ENCODE measurements at regions not wholly inside any gene's neighbourhood (a gene's known extent, or its start where the extent isn't known, plus 50 kb on each side); places are given as distances from the start of the nearest gene placed in this dataset.

GRCh38 chr20:55919956-55920355, 85.4 kb downstream of the CBLN4 start:
- Mint-ChIP-seq H3K4me3 (ENCODE audit: unreplicated experiment) (no peak overlapping the region), H3K27ac (ENCODE audit: unreplicated experiment) (no peak overlapping the region), H3K27me3 (ENCODE audit: low read depth) (no peaks in the 10 kb centered on the region), H3K36me3 (ENCODE audit: low read depth) (no peaks in the 10 kb centered on the region), H3K4me1 (ENCODE audit: low read depth) (no peaks in the 10 kb centered on the region), H3K9me3 (ENCODE audit: low read depth) (peaks cover 58% of the 10 kb centered on the region)
- TF ChIP-seq, protein P1, sequence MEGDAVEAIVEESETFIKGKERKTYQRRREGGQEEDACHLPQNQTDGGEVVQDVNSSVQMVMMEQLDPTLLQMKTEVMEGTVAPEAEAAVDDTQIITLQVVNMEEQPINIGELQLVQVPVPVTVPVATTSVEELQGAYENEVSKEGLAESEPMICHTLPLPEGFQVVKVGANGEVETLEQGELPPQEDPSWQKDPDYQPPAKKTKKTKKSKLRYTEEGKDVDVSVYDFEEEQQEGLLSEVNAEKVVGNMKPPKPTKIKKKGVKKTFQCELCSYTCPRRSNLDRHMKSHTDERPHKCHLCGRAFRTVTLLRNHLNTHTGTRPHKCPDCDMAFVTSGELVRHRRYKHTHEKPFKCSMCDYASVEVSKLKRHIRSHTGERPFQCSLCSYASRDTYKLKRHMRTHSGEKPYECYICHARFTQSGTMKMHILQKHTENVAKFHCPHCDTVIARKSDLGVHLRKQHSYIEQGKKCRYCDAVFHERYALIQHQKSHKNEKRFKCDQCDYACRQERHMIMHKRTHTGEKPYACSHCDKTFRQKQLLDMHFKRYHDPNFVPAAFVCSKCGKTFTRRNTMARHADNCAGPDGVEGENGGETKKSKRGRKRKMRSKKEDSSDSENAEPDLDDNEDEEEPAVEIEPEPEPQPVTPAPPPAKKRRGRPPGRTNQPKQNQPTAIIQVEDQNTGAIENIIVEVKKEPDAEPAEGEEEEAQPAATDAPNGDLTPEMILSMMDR (IDR thresholded peaks at IDR 0.05), result no peak
- DNase-seq (ENCODE audit: low spot score), result no peak

DNA sequence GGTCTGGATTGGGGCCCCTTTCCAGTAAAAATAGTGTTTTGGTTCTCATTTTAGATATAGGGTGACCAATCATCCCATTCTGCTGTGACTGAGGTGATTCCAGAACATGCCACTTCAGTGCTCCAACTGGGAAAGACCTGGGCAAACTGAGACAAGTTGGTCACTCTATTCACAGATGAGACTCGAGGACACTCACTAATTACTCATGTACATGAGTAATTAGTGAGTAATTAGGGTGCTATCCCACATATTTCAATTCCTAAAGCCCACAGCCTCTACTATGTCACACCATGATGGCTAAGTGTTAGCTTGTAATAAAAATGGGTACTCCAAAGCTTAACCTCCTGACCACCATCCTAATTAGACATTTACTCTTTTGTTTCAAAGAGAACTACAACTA, 86.0 kb downstream of the CBLN4 start:
- H3K36me3 Mint-ChIP-seq (ENCODE audit: low read depth), result no peaks in the 10 kb centered on the region

DNA sequence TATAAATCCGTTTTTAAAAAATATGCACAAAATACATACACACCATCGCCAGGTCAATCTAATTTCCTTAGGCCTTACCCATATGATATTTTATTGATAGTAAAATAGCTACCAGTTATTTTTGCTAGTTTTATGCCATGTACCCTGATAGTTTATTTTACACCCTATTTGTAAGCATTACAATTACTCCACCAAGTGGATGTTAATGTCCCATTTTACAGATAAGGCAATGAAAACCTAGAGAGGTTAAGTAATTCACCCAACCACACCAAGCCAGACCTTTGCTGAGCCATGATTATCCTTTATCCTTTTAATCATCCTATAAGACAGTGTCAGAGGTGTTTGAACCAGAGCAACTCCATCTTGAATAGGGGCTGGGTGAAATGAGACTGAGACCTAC, 86.8 kb downstream of the CBLN4 start:
- no peaks in the 10 kb centered on the region for H3K4me1 Mint-ChIP-seq (ENCODE audit: low read depth)
- no peak for DNase-seq (ENCODE audit: low spot score)
- H3K27ac Mint-ChIP-seq (ENCODE audit: unreplicated experiment), result no peak overlapping the region
- H3K9me3 Mint-ChIP-seq (ENCODE audit: low read depth), result peaks cover 61% of the 10 kb centered on the region
- H3K27me3 Mint-ChIP-seq (ENCODE audit: low read depth), result no peaks in the 10 kb centered on the region
- H3K36me3 Mint-ChIP-seq (ENCODE audit: low read depth), result no peaks in the 10 kb centered on the region
- TF ChIP-seq, protein P1 (IDR thresholded peaks at IDR 0.05), result no peak
- H3K4me3 Mint-ChIP-seq (ENCODE audit: unreplicated experiment), result no peak overlapping the region

More for the DNA sequence above, 86.0 kb downstream of the CBLN4 start:
- Mint-ChIP-seq H3K9me3 (ENCODE audit: low read depth) (peaks cover 58% of the 10 kb centered on the region), H3K4me1 (ENCODE audit: low read depth) (no peaks in the 10 kb centered on the region), H3K4me3 (ENCODE audit: unreplicated experiment) (no peak overlapping the region), H3K27me3 (ENCODE audit: low read depth) (no peaks in the 10 kb centered on the region), H3K27ac (ENCODE audit: unreplicated experiment) (no peak overlapping the region)
- DNase-seq (ENCODE audit: low spot score), result no peak
- TF ChIP-seq, protein P1 (IDR thresholded peaks at IDR 0.05), result no peak

DNA sequence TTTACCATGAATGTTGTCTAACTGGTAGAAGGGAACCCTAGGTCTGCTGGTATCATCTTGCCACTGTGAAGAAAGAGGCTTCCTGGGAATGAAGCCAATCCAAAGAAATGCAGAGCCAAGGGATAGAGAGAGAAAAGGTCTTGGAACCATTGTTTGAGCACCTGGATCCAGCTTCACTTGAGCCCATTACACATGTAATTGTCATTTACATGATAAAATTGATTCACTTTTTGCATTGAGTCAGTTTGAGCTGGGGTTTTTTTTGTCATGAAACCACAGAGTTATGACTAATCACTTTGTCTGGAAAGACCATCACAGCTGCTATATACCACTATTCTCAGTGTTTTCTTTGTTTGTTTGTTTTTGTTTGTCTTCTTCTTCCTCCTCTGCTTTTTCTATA, 112.3 kb downstream of the CBLN4 start:
- H3K4me1 Mint-ChIP-seq (ENCODE audit: low read depth), result no peaks in the 10 kb centered on the region
- H3K9me3 Mint-ChIP-seq (ENCODE audit: low read depth), result peaks cover 53% of the 10 kb centered on the region

GRCh38 chr20:55888685-55889084, 116.6 kb downstream of the CBLN4 start:
- no peaks in the 10 kb centered on the region for H3K4me1 Mint-ChIP-seq (ENCODE audit: low read depth)
- no peak for DNase-seq (ENCODE audit: low spot score)
- no peaks in the 10 kb centered on the region for H3K36me3 Mint-ChIP-seq (ENCODE audit: low read depth)
- no peak overlapping the region for H3K27ac Mint-ChIP-seq (ENCODE audit: unreplicated experiment)
- no peak overlapping the region for H3K4me3 Mint-ChIP-seq (ENCODE audit: unreplicated experiment)
- no peaks in the 10 kb centered on the region for H3K27me3 Mint-ChIP-seq (ENCODE audit: low read depth)
- TF ChIP-seq, protein P1 (IDR thresholded peaks at IDR 0.05), result no peak
- H3K9me3 Mint-ChIP-seq (ENCODE audit: low read depth), result peaks cover 51% of the 10 kb centered on the region

More for the DNA sequence above, 112.3 kb downstream of the CBLN4 start:
- Mint-ChIP-seq H3K27me3 (ENCODE audit: low read depth) (no peaks in the 10 kb centered on the region), H3K27ac (ENCODE audit: unreplicated experiment) (no peak overlapping the region), H3K4me3 (ENCODE audit: unreplicated experiment) (no peak overlapping the region), H3K36me3 (ENCODE audit: low read depth) (no peaks in the 10 kb centered on the region)
- TF ChIP-seq, protein P1 (IDR thresholded peaks at IDR 0.05), result no peak
- no peak for DNase-seq (ENCODE audit: low spot score)

Data from chondrocyte (in vitro differentiated cells).